Neural cell (in vitro differentiated cells): ENCODE measurements at regions not wholly inside any gene's neighbourhood (a gene's known extent, or its start where the extent isn't known, plus 50 kb on each side); places are given as distances from the start of the nearest gene placed in this dataset.

Experiments
- H2AFZ ChIP-seq: fragments of 200-600, 300-800 bp; sonication (generic), shearing (Covaris generic); 2 replicates; pipeline ENCODE4 v1.6.0; 2014; ENCODE audit warnings: low read depth, mild to moderate bottlenecking, antibody characterized with exemption, low read length, moderate library complexity
- H3F3A ChIP-seq: fragments of 200-600 bp; shearing (Covaris generic); 2 replicates; pipeline ENCODE4 v1.6.1; 2016; ENCODE audit warnings: mild to moderate bottlenecking, moderate library complexity, mixed read lengths, antibody characterized with exemption, low read length; ENCODE audit not compliant: insufficient read depth, poor library complexity, severe bottlenecking
- H3K27ac ChIP-seq: fragments of 200-600, 300-800 bp; sonication (generic), shearing (Covaris generic); 2 replicates; pipeline ENCODE4 v1.5.1; 2014; ENCODE audit warnings: mild to moderate bottlenecking, low read length, moderate library complexity
- H3K27me3 ChIP-seq: fragments of 300-800, 200-600 bp; sonication (generic), shearing (Covaris generic); 2 replicates; pipeline ENCODE4 v1.6.0; 2014; ENCODE audit warnings: mild to moderate bottlenecking, low read depth, low read length, moderate library complexity; ENCODE audit not compliant: insufficient read depth
- H3K36me3 ChIP-seq: fragments of 300-800, 200-600 bp; sonication (generic), shearing (Covaris generic); 2 replicates; pipeline ENCODE4 v1.5.1; 2014; ENCODE audit warnings: mild to moderate bottlenecking, antibody characterized with exemption, low read length, moderate library complexity; ENCODE audit not compliant: insufficient read depth
- H3K4me2 ChIP-seq: fragments of 300-800, 200-600 bp; sonication (generic), shearing (Covaris generic); 2 replicates; pipeline ENCODE4 v1.6.0; 2014; ENCODE audit warnings: mild to moderate bottlenecking, low read length
- H3K4me3 ChIP-seq: fragments of 300-800, 200-600 bp; sonication (generic), shearing (Covaris generic); 2 replicates; pipeline ENCODE4 v1.5.1; 2014; ENCODE audit warnings: mild to moderate bottlenecking, low read length, moderate library complexity
- H3K79me2 ChIP-seq: fragments of 200-600 bp; shearing (Covaris generic); replicated peaks from 2 replicates; pipeline ENCODE4 v1.6.0; 2014; ENCODE audit warnings: mild to moderate bottlenecking, low read length, moderate library complexity; ENCODE audit not compliant: insufficient read depth
- H3K9ac ChIP-seq: fragments of 300-800, 200-600 bp; sonication (generic), shearing (Covaris generic); 2 replicates; pipeline ENCODE4 v1.6.1; 2016; ENCODE audit warnings: mild to moderate bottlenecking, low read length, mixed read lengths
- H3K9me2 ChIP-seq: fragments of 200-600 bp; shearing (Covaris generic); 2 replicates; pipeline ENCODE4 v1.6.1; 2016; ENCODE audit warnings: mild to moderate bottlenecking, low read length, mixed read lengths; ENCODE audit not compliant: insufficient read depth
- H3K9me3 ChIP-seq: fragments of 200-600, 300-800 bp; sonication (generic), shearing (Covaris generic); 2 replicates; pipeline ENCODE4 v1.6.1; 2016; ENCODE audit warnings: mild to moderate bottlenecking, mixed run types, low read length, moderate library complexity, mixed read lengths
- H4K20me1 ChIP-seq: fragments of 200-600 bp; shearing (Covaris generic); 2 replicates; pipeline ENCODE4 v1.6.1; 2016; ENCODE audit warnings: mild to moderate bottlenecking, mixed run types; ENCODE audit not compliant: insufficient read depth
- CTCF ChIP-seq: fragments of 450-650 bp; IDR thresholded peaks from 2 replicates; pipeline ENCODE4 v1.5.1; 2014; ENCODE audit warnings: antibody characterized with exemption, mild to moderate bottlenecking, moderate library complexity; ENCODE audit not compliant: poor library complexity, severe bottlenecking
- EP300 ChIP-seq: fragments of 450-650 bp; conservative IDR thresholded peaks from 2 replicates; pipeline ENCODE4 v1.6.1; 2014; ENCODE audit warnings: antibody characterized with exemption, mild to moderate bottlenecking, moderate library complexity; ENCODE audit not compliant: poor library complexity, severe bottlenecking
- EZH2 ChIP-seq: fragments of 200-600, 300-800 bp; shearing (Covaris generic), sonication (generic); IDR thresholded peaks from 2 replicates; pipeline ENCODE4 v1.6.1; 2014; ENCODE audit warnings: antibody characterized with exemption, low read length, borderline replicate concordance, mild to moderate bottlenecking; ENCODE audit not compliant: insufficient read depth, poor library complexity, severe bottlenecking
- MXI1 ChIP-seq: fragments of 450-650 bp; conservative IDR thresholded peaks from 2 replicates; pipeline ENCODE4 v1.6.1; 2014; ENCODE audit warnings: antibody characterized with exemption, mild to moderate bottlenecking; ENCODE audit not compliant: poor library complexity, severe bottlenecking
- POLR2AphosphoS5 ChIP-seq: IDR thresholded peaks from 2 replicates; pipeline ENCODE4 v1.6.1; 2012
- RAD21 ChIP-seq: fragments of 450-650 bp; conservative IDR thresholded peaks from 2 replicates; pipeline ENCODE4 v1.6.1; 2014; ENCODE audit warnings: antibody characterized with exemption, mild to moderate bottlenecking, moderate library complexity
- REST ChIP-seq: IDR thresholded peaks from 2 replicates; pipeline ENCODE4 v1.6.1; 2012; ENCODE audit warnings: borderline replicate concordance
- SMC3 ChIP-seq: fragments of 450-650 bp; conservative IDR thresholded peaks from 2 replicates; pipeline ENCODE4 v1.6.1; 2014; ENCODE audit warnings: antibody characterized with exemption, mild to moderate bottlenecking, moderate library complexity; ENCODE audit not compliant: poor library complexity
- TAF1 ChIP-seq: IDR thresholded peaks from 2 replicates; pipeline ENCODE4 v1.6.1; 2012; ENCODE audit warnings: low read depth

GRCh38 chr5:73351593-73351992 lies 97.0 kb downstream of the FOXD1 start:
- TF ChIP-seq EP300 (no peak), TAF1 (no peak), SMC3 (no peak), EZH2 (no peak), REST (no peak), MXI1 (no peak), POLR2AphosphoS5 (no peak), RAD21 (no peak), CTCF (no peak)
- no peaks in the 10 kb centered on the region for H3F3A ChIP-seq
- H3K27ac ChIP-seq: no peak overlapping the region
- H2AFZ ChIP-seq: no peak overlapping the region
- no peaks in the 10 kb centered on the region for H3K9me2 ChIP-seq
- H3K9ac ChIP-seq: no peak overlapping the region
- H3K9me3 ChIP-seq: no peaks in the 10 kb centered on the region
- H3K4me3 ChIP-seq: no peak overlapping the region
- no peak overlapping the region for H3K4me2 ChIP-seq
- H3K27me3 ChIP-seq: no peaks in the 10 kb centered on the region
- no peaks in the 10 kb centered on the region for H4K20me1 ChIP-seq
- no peaks in the 10 kb centered on the region for H3K36me3 ChIP-seq
- H3K79me2 ChIP-seq: no peaks in the 10 kb centered on the region

GRCh38 chr5:73346878-73347408 lies 101.6 kb downstream of the FOXD1 start:
- H3F3A ChIP-seq: no peaks in the 10 kb centered on the region
- H3K27me3 ChIP-seq: no peaks in the 10 kb centered on the region
- H2AFZ ChIP-seq: no peak overlapping the region
- H3K27ac ChIP-seq: no peak overlapping the region
- no peaks in the 10 kb centered on the region for H4K20me1 ChIP-seq
- no peak overlapping the region for H3K9ac ChIP-seq
- H3K36me3 ChIP-seq: no peaks in the 10 kb centered on the region
- no peaks in the 10 kb centered on the region for H3K9me2 ChIP-seq
- no peaks in the 10 kb centered on the region for H3K9me3 ChIP-seq
- no peaks in the 10 kb centered on the region for H3K79me2 ChIP-seq
- H3K4me3 ChIP-seq: no peak overlapping the region
- TF ChIP-seq RAD21 (no peak), EP300 (no peak), POLR2AphosphoS5 (no peak), EZH2 (no peak), SMC3 (no peak), MXI1 (no peak), REST (no peak)
- H3K4me2 ChIP-seq: no peak overlapping the region
